ENCODE measurements at regions not wholly inside any gene's neighbourhood (a gene's known extent, or its start where the extent isn't known, plus 50 kb on each side); places are given as distances from the start of the nearest gene placed in this dataset.

- Histone ChIP-seq H2BK20ac (ENCODE audit: low read depth, low read length) (no peak overlapping the region), H3K9me1 (ENCODE audit: insufficient read depth, low read length) (no peaks in the 10 kb centered on the region), H3K27me3 (ENCODE audit: control insufficient read depth, insufficient read depth, low read length) (no peaks in the 10 kb centered on the region), H2AK9ac (replicated peaks; ENCODE audit: low read depth, low read length, poor library complexity) (no peak overlapping the region), H3K79me1 (ENCODE audit: low read depth in 1 of 2, low read length in 2 of 2) (no peaks in the 10 kb centered on the region), H3K9me3 (ENCODE audit: control insufficient read depth, insufficient read depth, low read length) (no peaks in the 10 kb centered on the region), H3K4me3 (ENCODE audit: insufficient read depth, low read depth, low read length) (no peak overlapping the region), H3K18ac (ENCODE audit: low read depth, low read length) (peak overlapping the region; percentile 33; the same call in 1 of the 2 replicates), H3K4me2 (ENCODE audit: low read depth, low read length) (no peak overlapping the region), H3K27ac (ENCODE audit: insufficient read depth, low read length) (no peak overlapping the region), H2BK5ac (ENCODE audit: low read depth, low read length, poor library complexity, severe bottlenecking) (no peak overlapping the region), H3K9ac (ENCODE audit: low read depth, low read length) (no peak overlapping the region), H4K91ac (ENCODE audit: insufficient read depth, low read depth, low read length) (no peak overlapping the region), H3K23ac (ENCODE audit: low read depth, low read length) (no peak overlapping the region), H4K8ac (ENCODE audit: low read depth in 2 of 2, low read length in 2 of 2) (no peak overlapping the region), H2AK5ac (ENCODE audit: low read depth, low read length) (no peak overlapping the region), H3K4me1 (ENCODE audit: control insufficient read depth, insufficient read depth, low read length) (no peaks in the 10 kb centered on the region), H3K14ac (replicated peaks; ENCODE audit: low read depth, low read length) (no peak overlapping the region), H3K36me3 (ENCODE audit: control insufficient read depth, insufficient read depth, low read length) (no peaks in the 10 kb centered on the region), H3K4ac (ENCODE audit: low read depth, low read length) (no peak overlapping the region), H3K56ac (ENCODE audit: extremely low read depth, insufficient read depth, low read length) (no peak overlapping the region), H4K5ac (ENCODE audit: low read depth, low read length) (no peak overlapping the region), H2BK15ac (ENCODE audit: low read depth, low read length) (no peak overlapping the region), H2AFZ (replicated peaks; ENCODE audit: low read length, poor library complexity) (no peak overlapping the region), H4K20me1 (ENCODE audit: insufficient read depth, low read length) (no peaks in the 10 kb centered on the region), H2BK120ac (ENCODE audit: low read depth, low read length) (no peak overlapping the region)
- TF ChIP-seq CEBPB (IDR thresholded peaks at IDR 0.05; ENCODE audit: low read depth, low read length): peak; percentile 57
- TF ChIP-seq, protein P1, sequence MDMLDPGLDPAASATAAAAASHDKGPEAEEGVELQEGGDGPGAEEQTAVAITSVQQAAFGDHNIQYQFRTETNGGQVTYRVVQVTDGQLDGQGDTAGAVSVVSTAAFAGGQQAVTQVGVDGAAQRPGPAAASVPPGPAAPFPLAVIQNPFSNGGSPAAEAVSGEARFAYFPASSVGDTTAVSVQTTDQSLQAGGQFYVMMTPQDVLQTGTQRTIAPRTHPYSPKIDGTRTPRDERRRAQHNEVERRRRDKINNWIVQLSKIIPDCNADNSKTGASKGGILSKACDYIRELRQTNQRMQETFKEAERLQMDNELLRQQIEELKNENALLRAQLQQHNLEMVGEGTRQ (IDR thresholded peaks at IDR 0.05; ENCODE audit: low read depth, low read length): no peak
- WGBS, 2 experiments (ENCODE audit: extremely low coverage in 2 of 2, insufficient read length in 1 of 2): no CpG with 5 or more reads among the region's 1 CpG
- ChIA-PET POLR2A (ENCODE audit: unreplicated experiment) (no interaction called here), CTCF (no interaction called here)
- in situ Hi-C loops (cut with MboI; ENCODE audit: low sequenced_read_pairs): no loop called here
- intact Hi-C loops (cut with micrococcal nuclease): loop anchor here (10.0 kb wide), 1 partner anchor 1255 kb away; no protein-coding TSS in a partner anchor
- BruUV-seq (replicated peaks): no TSS peak
- DNase-seq (peak; percentile 56), ATAC-seq (ENCODE audit: low read depth) (peak; percentile 53; the same call in 1 of the 2 replicates)
- dilution Hi-C loops (cut with HindIII; ENCODE audit: low sequenced_read_pairs, unreplicated experiment): no loop called here
Observed at GRCh38 chr7:113209449-113210203, 91.3 kb upstream of the SMIM30 start.

Measured in IMR-90 (cell line).